T-helper 1 cell treated with Interleukin-12 subunit alpha and Interleukin-12 subunit beta and Interleukin-4 antibody, amounts not matched to agents 30 ng/mL and 1 ng/mL, for 36 hours (primary cell): ENCODE measurements at regions not wholly inside any gene's neighbourhood (a gene's known extent, or its start where the extent isn't known, plus 50 kb on each side); places are given as distances from the start of the nearest gene placed in this dataset.

Experiments
- intact Hi-C: fragments of 100-400 bp; cut with micrococcal nuclease; formaldehyde crosslinking; loops from one replicate; pipeline ENCODE4 v1.15.1; 2024

DNA sequence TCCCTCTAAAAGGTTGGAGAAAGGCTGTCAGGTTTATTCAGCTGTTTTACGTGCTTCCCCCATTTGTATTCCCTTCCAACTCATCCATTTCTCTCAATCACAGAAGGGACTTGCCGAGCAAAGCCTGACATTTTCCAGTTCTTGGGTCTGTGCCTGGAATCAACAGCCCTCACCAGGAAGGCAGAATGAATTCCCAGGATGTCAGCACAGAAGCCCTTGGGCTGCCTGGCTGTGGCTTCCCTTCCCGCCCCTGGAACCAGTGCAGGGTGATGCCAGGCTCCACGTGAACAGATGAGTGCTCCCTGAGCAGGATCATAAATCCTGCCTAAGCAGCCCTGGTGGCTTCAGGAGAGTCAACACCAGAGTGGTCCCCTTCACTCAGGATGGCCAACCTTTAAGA, 86.1 kb upstream of the CD83 start:
- intact Hi-C loops, result no loop called here

DNA sequence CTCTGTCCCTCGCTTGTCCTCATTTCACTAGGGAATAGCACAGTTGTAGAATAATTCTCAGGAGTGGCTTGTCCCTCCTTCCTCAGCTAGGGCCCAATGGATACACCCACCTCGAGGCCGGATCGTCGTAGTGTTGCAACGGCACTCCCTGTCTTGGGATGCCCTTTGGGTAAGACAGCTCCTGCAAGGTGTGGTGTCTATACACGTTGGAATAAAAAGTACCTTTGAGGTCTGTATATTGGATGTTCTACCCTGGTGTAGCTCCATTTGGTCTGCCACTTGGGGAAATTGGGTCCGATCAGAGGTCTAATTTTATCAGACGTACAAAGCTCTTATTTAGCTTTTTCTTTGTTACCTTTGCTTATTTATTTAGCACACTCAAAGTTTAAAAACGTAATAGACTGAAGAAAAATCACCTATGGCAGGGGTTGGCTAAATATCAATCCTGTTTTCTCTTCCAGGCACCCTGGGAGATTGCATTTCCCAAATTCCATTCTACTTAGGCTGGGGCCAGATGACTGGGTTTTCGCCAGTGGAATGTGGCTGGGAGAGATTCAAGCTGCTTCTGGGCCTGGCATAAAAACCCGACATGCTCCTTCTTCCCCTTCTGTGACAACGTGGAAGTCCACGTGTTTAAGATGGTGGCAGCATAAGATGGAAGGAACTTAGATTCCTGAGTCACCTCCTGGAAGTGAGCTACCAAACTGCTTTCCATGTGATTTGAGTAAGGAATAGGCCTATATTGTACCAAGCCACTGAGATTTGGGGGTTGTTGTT, 82.3 kb upstream of the CD83 start:
- intact Hi-C loops, result no loop called here

DNA sequence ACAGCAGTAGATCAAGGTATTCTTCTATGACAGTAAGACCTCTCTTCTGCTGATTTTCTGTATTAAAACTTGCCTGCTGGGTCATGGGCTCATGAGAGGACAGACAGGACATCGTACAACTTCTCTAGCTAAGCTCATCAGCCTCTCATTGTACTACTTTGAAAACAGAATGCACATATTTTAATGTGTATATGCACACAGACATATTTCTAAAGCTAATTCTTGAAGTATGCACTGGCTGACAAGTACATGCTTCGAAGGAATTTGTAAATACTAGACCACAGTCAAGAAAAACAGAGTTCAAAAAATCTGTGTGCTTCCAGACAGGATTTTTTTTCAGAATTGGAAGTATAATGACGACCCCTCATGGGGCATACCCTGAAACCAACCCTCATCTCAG, 81.7 kb upstream of the CD83 start:
- intact Hi-C loops, result no loop called here

DNA sequence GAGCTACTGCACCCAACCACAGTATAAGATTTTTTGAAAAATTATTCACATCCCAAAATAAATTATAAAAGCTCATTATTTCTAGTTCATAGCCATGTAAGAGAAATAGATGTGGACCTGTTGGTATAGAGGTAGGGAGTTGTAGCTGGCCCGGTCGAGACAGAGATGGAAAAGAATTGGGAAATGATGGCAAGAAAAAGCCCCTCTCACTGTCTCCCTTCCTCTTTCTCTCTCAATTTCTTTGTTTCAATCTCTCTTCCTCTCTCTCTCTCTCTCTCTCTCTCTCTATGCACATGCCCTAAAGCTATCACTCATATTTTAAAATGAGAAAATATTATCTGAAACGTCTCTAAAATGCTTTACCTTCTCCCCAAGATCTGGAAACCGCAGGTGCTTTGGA, 80.7 kb upstream of the CD83 start:
- intact Hi-C loops, result no loop called here

DNA sequence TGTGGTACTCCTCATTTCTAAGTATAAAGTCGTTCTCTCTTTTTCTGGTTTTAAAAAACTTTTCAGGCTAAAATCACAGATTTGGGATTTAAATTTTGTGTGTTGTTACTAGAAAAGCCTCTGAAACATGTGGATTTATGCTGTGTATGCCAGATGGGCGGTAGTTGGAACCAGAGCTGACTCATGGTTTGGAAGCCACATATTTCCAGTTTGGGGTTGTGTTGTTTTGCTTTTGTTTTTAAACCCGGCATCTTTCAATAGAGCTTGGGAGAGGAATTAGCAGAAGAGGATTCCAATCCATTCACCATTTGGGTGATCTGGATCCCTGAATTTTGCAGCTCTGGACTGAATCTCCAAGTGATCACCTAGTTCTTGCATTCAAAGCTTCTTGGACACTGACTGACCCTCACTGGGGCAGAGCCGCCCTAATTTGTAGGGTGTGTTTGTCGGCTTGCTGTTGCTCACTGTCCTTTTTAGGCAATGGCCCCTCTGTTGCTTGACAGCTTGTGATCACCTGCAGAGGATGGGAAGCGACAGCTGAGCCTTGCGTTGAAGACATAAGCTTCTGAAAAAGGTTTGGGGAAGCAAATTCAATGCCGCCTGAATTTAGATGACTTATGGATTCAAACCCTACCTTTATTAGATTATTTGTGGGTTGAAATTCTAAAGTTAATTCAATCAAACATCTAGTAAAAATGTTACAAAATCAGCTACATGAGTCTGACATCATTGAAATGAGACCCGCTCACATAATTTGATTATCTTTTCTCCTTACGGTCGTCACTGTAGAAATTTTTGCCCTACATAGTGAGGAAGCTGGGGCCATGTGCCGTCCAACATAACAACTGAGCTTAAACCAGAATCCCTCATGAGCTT, 79.9 kb upstream of the CD83 start:
- intact Hi-C loops, result no loop called here

DNA sequence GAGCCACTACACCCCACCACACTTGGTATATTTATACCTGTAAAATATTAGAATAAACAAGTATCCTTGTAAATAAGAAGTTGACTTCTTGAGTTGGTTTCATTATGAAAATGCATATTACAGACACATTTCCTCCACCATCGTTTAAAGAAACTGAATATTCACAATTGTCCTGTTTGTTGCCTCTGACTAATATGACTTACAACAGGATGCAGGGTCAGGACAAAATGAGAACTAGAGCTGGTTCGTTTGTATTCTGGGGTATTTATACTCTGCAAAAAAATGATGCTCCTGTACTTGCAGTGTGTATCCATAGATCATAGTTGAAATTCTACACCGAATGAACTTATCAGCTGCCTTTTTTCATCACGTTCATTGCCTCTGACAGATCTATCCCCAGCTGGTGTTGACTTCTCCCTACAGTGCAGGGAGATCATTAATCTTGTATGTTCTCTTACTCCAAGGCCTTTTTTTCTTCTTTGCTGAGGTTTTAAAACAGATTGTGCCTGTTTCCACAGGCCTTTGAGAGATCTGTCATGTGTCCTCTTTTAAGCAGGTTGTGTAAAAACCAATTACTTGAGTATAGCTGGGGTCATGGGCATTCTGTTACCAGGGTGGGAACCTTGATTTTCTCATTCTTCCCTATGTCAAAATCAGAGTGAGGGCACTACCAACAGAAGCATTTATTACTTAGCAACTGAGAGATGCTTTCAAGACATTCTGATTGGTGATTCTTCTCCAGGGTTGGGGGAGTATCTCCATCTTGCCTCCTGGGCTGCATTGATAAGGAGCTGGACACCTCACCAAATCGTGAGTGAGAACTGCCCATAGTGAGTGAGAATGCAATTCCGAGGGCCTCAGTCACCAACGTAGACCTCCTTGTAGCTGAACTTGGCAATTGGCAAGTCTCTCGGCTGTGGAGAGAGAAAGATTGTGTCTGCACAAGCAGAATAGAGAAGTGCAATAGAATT, 78.8 kb upstream of the CD83 start:
- intact Hi-C loops, result no loop called here

DNA sequence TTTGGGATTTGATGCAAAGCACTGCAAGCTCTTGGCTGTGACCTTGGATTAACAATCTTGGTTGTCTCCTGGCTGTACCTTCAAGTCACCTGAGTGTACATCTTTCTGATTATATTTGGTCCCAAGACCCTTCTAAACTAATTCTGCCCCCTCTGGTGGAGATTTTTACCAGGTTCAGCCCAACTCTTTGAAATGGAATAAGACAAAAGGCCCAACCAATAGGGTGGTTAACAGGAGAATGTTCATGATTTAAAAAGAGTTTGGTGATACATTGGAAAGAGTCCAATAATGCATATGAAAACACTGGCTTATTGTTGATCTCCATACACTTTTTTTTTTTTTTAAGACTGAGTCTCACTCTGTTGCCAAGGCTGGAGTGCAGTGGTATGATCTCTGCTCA, 77.5 kb upstream of the CD83 start:
- intact Hi-C loops, result no loop called here

DNA sequence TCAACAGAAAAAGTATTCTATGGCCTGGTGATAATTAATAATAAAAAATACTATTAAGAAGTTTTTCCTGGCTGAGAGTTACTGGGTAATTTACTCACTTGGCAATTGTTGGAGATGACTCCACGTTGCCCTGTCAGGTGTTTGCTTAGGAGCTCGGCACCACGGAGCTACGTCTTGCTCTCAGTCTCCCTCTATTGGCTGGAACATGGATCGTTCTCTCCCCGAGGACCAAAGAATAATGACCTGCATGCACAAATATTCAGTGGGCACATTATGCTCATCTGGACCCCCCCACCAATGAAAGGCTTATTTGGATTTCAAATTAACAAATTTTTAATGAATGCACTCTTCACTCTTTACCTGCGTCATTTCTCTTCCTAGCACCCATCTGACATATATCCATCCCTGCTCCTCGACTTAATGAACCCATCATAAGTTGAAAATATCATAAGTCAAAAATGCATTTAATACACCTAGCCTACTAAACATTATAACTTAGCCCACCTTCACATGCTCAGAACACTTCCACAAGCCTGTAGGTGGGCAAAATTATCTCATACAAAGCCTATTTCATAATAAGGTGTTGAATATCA, 71.0 kb upstream of the CD83 start:
- intact Hi-C loops, result loop anchor here (1.0 kb wide), 4 partner anchors 20 to 251 kb away; no protein-coding TSS in a partner anchor

DNA sequence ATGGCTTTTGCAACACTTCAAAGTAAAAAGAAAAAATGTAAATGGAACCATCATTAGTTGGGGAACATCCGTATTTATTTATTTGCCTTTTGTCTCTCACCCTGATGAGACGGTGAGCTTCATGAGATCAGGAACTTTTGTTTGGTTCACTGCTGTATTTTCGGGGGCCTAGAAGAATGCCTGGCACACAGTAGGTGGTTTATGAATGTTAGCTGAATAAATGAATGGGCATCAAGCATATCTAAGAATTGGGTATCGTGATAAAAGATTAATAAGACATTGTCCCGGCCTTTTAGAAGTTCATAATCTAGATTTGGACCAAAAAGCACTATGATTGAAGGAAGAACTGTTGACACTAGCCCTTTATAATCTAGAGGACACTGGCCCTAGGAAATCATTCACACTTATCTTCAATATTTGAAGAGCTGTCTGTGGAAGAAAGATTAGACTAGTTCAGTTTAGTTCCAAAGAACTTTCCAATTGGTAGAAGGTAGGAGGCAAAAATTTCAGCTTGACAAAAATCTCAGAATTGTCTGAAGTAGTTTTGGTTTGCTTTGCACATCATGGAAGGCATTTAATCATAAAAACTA, 70.3 kb upstream of the CD83 start:
- intact Hi-C loops, result no loop called here

DNA sequence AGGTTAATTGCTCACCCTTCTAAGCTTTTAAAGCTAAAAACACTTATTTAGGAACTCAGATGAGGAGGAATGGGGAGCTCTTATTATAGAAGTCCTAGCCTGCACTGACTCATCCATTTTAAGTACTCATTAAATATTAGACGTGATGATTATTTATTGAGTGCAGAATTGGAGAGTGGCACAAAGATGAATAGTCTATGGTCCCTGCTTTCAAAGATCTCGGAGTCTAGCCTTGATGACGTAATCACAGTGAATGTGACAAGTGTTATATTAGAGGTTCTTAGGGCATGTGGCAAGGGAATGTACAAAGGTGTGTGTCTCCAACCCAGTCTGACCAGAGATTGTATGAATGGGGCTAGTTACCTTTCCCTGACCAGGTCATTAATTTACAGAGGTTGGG, 68.7 kb upstream of the CD83 start:
- intact Hi-C loops, result no loop called here

DNA sequence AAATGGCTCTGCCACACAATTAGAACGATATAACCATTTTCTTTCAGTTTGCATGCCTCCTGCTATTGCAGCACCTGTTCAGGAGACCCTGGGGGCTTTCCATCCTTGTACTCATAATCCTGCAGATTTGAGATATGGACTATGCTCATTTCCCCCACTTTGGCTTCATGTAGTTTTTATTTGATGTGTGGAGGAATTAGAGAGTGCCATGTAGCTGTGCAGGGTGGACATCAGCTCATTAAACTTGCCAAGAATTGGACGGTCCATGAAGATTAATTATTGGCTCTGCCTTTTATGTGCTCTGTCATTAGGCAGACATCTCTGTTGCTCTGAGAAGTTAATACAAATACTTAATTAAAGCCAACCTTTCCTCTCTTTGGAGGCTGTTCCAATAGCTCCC, 66.2 kb upstream of the CD83 start:
- intact Hi-C loops, result no loop called here

DNA sequence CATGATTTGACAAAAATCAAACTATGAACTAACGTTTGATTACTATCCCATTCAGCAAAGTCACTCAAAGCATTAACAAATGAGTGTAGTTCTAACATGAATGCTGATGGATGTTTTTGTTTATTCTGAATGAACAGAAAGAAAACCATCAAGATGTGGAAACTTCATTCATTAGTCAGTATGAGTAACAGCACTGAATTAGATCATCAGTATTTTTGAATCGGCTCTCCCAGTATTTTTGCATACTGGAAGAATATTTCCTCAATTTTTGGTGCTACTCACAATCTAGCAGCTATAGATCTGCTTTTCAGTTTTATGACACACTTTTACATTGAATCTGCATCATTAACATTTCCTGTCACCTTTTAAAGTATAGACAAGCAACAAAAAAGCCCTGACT, 63.8 kb upstream of the CD83 start:
- intact Hi-C loops, result no loop called here

DNA sequence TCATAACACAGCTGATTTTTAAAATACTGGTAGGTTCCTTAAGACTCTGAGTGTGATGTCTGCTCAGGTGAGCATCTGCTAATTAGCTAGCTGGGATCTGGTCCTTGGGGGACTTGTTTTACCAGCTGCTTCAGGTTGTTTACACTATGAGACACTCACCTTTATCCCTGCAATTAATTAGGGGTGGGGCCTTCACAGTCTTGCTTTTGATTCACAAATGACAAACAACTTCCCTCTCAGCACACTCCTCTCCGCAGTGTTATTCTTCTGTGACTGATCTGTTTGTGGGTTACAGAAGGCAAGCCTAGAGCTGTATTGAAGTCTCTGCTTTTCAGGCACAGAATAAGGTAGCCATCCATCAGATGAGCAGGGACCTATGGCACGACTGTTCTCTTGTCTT, 62.0 kb upstream of the CD83 start:
- intact Hi-C loops, result no loop called here

DNA sequence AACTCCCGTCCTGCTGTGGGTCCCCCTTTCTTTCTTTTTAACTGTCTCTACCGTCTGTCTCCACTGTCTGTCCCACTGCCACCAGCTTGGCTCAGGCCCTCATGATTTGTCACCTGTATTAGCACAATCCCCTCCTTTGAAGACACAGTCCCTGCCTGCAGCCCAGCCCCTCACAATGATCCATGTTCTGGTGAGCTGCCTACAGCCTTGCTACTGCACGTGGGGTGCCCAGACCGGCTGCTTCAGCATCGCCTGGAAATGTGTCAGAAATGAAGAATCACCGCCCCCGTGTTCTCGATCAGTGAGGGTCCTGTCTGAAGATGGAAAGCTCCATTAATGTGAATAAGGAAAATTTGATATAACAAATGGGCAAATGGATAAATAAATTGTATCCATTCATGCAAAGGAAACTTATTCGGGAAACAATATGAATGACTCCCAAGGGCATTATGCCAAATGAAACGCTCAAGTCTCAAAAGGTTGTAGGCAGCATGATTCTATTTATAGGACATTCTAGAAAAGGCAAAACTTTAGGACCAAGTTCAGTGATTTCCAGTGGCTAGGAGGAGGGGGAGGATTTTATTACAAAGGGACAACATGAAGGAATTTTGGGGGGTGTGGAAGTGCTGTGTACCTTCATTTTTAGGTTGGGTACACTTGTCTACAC, 59.4 kb upstream of the CD83 start:
- intact Hi-C loops, result no loop called here

DNA sequence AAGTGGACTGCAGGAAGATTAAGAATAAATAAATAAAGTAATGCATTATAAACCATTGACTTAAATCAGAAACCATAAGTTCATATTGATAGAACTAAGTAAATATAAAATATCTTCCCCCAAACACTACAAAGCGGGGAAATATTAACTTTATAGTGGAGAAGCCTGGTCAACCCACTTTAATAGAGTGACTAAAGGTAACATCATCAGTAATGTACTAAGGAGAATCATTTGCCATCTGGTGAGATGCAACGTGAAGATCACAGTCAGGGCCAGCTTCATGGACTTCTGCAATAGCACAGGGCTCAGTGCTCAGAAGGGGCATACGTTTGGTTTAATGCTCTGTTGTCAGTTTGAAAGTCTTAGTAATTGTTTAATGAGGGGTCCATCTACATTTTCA, 58.8 kb upstream of the CD83 start:
- intact Hi-C loops, result no loop called here

DNA sequence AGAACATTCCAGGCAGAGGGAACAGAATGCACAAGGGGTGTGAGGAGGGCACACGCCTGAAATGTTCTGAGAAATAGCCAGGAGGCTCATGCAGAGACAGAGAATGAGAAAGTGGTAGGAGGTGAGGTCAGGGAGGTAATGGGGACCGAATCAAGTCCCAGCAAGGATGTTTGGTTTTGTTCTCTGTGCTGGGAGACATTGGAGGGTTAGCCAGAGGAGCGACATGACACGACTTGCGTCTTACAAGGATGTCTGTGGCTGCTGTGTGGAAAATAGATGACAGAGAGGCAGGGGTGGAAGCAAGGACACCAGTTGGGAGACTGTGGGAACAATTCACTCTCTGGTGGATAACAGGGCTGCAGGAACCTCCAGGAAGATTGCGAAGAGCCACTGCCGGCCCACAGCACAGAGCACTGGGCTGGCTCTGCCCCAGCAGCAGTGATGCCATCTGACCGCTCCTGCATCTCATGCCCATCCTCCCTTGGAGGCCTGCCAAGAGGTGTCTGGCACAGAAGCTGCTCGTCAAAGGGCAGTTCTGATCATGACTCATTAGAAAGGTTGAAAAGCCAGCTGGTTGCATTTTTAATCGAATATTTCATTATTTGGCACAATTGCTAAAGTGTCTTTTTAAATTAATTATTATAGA, 57.7 kb upstream of the CD83 start:
- intact Hi-C loops, result loop anchor here (10.0 kb wide), 1 partner anchor 1165 kb away; no protein-coding TSS in a partner anchor

DNA sequence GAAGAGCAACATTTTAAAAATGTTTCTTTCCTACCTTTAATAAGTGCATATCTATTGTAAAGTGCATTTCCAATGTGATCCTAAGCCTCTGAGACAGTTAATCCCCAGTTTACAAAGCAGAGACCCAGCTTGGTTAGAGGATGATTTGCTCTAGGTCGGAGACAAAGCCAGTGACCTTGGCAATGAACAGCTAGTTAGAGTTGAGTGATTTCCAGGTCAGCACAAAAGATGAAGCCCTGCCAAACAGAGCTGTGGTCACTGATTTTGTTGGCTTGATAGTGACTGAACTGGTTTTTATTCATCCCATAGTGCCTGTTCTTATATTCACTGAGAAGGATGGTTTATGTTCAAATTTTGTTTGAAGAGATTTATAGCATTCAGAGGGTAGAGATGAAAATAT, 56.6 kb upstream of the CD83 start:
- intact Hi-C loops, result loop anchor here (10.0 kb wide), 1 partner anchor 1166 kb away; no protein-coding TSS in a partner anchor

DNA sequence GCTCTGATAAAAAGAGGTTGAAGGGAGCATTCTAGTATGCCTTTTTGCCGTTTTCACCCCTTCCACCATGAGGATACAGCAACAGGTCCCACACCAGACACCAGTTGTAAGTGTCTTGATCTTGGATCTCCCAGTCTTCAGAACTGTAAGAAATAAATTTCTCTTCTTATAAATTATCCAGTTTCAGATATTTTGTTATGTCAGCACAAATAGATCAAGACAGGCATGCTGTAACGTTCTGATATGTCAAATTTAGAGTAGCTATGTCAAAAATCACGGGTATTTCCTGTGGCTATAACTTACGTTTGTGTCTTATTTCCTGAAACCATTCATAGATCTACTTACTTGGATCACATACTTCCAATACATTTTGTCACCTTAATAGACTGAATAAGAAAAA, 55.9 kb upstream of the CD83 start:
- intact Hi-C loops, result loop anchor here (10.0 kb wide), 1 partner anchor 1167 kb away; no protein-coding TSS in a partner anchor

DNA sequence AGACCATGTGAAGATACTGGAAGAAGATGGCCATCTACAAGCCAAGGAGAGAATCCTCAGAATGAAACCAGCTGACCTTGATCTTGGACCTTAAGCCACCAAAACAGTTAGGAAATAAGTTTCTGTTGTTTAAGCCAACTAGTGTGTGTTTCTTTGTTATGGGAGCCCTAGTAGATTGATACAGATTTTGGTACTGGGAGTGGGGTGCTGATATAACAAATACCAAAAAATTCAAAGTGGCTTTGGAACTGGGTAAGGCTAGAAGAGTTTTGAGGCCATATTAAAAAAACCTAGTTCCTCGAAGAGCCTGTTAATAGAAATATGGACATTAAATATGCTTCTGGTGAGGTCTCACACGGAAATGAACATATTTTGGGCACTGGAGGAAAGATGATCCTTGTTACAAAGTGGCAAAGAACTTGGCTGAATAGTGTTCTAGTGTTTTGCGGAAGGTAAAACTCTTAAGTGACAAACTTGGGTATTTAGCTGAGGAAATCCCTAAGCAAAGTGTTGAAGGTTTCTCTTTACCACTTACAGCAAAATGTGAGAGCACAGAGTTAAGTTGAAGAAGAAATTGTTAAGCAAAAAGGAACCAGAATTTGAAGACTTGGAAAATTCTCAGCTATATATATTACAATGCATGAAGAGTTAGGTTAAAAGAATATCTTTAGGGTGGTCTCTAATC, 55.1 kb upstream of the CD83 start:
- intact Hi-C loops, result loop anchor here (10.0 kb wide), 1 partner anchor 1168 kb away; no protein-coding TSS in a partner anchor
